Neural progenitor cell (in vitro differentiated cells): ENCODE measurements at regions not wholly inside any gene's neighbourhood (a gene's known extent, or its start where the extent isn't known, plus 50 kb on each side); places are given as distances from the start of the nearest gene placed in this dataset.

Source experiments
- CTCF ChIP-seq: fragments of 200-600 bp; sonication (generic); IDR thresholded peaks from 2 replicates; pipeline ENCODE4 v1.5.1; 2017; ENCODE audit warnings: antibody characterized with exemption, mild to moderate bottlenecking
- EZH2 ChIP-seq: fragments of 200-600 bp; sonication (generic); IDR thresholded peaks from 2 replicates; pipeline ENCODE4 v1.6.1; 2017; ENCODE audit warnings: antibody characterized with exemption, mild to moderate bottlenecking, moderate library complexity
- EZH2phosphoT487 ChIP-seq: fragments of 200-600 bp; sonication (generic); IDR thresholded peaks from 2 replicates; pipeline ENCODE4 v1.6.1; 2017; ENCODE audit warnings: antibody characterized with exemption

DNA sequence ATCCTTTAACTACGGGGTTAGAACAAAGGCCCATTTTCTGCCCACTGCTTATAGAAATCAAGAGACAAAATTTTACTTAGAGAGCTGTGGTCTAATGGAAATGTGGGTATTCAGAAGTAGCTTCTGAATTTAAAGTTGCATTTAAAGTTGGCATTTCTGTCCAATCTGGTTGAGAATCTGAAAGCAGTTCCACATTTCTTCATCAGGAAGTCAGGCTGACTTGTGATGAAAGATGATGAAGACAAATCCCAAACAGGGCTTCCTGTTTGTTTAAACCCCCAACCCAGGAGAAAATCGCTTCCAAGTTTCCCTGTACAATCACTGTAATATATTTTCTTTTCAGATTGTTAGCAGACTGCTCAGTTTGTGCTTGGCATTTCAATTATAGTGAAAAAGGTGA, 345.3 kb downstream of the SPRY1 start:
- TF ChIP-seq CTCF, result no peak
- TF ChIP-seq EZH2phosphoT487, result no peak
- no peak for TF ChIP-seq EZH2
